Transverse colon (tissue), 3 donors: ENCODE measurements at regions not wholly inside any gene's neighbourhood (a gene's known extent, or its start where the extent isn't known, plus 50 kb on each side); places are given as distances from the start of the nearest gene placed in this dataset.

Source experiments
- CTCF ChIP-seq, 5 experiments: fragments of 200-600 bp in 3 of 5; fragments of 450-650 bp in 2 of 5; sonication (generic) in 3 of 5; IDR thresholded peaks; 1 replicate in 2 of 5; 2 replicates in 3 of 5; pipeline ENCODE4 v1.5.1; 2016 to 2017; ENCODE audit warnings: antibody characterized with exemption in 5 of 5, inconsistent platforms in 3 of 5, mild to moderate bottlenecking in 2 of 5, moderate library complexity in 1 of 5
- POLR2A ChIP-seq: fragments of 450-650 bp; IDR thresholded peaks from one replicate; pipeline ENCODE4 v1.6.1; 2016; ENCODE audit warnings: antibody characterized with exemption, mild to moderate bottlenecking, moderate library complexity

- TF ChIP-seq POLR2A = no peak
- TF ChIP-seq CTCF (IDR thresholded peaks at IDR 0.05) = no peak
Measured at GRCh38 chr4:148674876-148675275, 232.7 kb upstream of the NR3C2 start.
